Skeletal muscle satellite cell (primary cell): ENCODE measurements at regions not wholly inside any gene's neighbourhood (a gene's known extent, or its start where the extent isn't known, plus 50 kb on each side); places are given as distances from the start of the nearest gene placed in this dataset.
"Not testable (repeated sequence)": the region's sequence is repeated elsewhere in the genome, so short reads cannot be mapped to it uniquely, and the experiment has no call there.

ENCODE experiments used
- H3K27me3 ChIP-seq: 2 replicates; pipeline ENCODE4 v1.7.0; 2013; ENCODE audit warnings: low read length; ENCODE audit not compliant: control insufficient read depth, insufficient read depth
- H3K36me3 ChIP-seq: 2 replicates; pipeline ENCODE4 v1.7.0; 2013; ENCODE audit warnings: mild to moderate bottlenecking, control low read depth, low read length; ENCODE audit not compliant: insufficient read depth
- H3K4me1 ChIP-seq: 2 replicates; pipeline ENCODE4 v1.7.0; 2013; ENCODE audit warnings: low read length; ENCODE audit not compliant: control insufficient read depth, insufficient read depth
- H3K4me2 ChIP-seq: 2 replicates; pipeline ENCODE4 v1.7.0; 2013; ENCODE audit warnings: mild to moderate bottlenecking, low read length
- H3K4me3 ChIP-seq: 2 replicates; pipeline ENCODE4 v1.7.0; 2013; ENCODE audit warnings: low read length
- H3K9ac ChIP-seq: 2 replicates; pipeline ENCODE4 v1.7.0; 2013; ENCODE audit warnings: mild to moderate bottlenecking, low read depth, low read length, moderate library complexity
- H3K9me3 ChIP-seq: replicated peaks from 2 replicates; pipeline ENCODE4 v1.7.0; 2013; ENCODE audit warnings: mild to moderate bottlenecking, control low read depth, low read length

DNA sequence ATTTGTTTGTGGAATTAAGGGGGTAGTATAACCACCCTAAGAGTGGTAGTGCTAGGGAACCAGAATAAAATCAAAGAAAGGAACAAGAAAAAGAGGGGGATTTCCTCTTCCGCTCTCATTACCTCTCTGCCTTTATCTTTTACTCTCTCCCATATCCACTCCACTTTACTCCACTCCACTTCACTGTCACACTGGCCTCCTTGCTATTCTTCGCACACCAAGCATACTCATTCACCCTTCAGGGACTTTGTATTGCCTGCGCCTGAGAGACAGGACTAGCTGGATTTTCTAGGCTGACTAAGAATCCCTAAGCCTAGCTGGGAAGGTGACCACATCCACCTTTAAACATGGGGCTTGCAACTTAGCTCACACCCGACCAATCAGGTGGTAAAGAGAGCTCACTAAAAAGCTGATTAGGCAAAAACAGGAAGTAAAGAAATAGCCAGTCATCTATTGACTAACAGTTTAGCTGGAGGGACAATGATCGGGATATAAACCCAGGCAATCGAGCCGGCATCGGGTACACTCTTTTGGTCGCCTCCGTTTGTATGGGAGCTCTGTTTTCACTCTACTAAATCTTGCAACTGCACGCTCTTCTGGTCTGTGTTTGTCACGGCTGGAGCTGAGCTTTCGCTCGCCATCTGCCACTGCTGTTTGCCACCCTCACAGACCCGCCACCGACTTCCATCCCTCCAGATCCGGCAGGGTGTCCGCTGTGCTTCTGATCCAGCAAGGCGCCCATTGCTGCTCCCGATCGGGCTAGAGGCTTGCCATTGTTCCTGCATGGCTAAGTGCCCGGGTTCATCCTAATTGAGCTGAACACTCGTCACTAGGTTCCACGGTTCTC lies 121.8 kb downstream of the FAM170A start:
- H3K36me3 ChIP-seq: no peaks in the 10 kb centered on the region
- no peak overlapping the region for H3K4me3 ChIP-seq
- no peaks in the 10 kb centered on the region for H3K27me3 ChIP-seq
- H3K4me2 ChIP-seq: no peak overlapping the region
- H3K9ac ChIP-seq: no peak overlapping the region
- H3K9me3 ChIP-seq: no peaks in the 10 kb centered on the region
- no peaks in the 10 kb centered on the region for H3K4me1 ChIP-seq

DNA sequence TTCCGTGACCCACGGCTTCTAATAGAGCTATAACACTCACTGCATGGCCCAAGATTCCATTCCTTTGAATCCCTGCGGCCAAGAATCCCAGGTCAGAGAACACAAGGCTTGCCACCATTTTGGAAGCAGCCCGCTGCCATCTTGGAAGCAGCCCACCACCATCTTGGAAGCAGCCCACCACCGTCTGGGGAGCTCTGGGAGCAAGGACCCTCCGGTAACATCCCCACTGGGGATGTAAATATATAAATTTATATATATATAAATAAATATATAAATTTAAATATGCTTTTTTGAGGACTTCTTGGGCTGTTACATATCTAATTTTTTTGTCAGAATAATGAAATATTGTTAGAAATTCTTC lies 122.4 kb downstream of the FAM170A start:
- no peaks in the 10 kb centered on the region for H3K9me3 ChIP-seq
- no peaks in the 10 kb centered on the region for H3K4me1 ChIP-seq
- H3K4me2 ChIP-seq: no peak overlapping the region
- no peak overlapping the region for H3K4me3 ChIP-seq
- no peaks in the 10 kb centered on the region for H3K27me3 ChIP-seq
- no peak overlapping the region for H3K9ac ChIP-seq
- H3K36me3 ChIP-seq: no peaks in the 10 kb centered on the region

DNA sequence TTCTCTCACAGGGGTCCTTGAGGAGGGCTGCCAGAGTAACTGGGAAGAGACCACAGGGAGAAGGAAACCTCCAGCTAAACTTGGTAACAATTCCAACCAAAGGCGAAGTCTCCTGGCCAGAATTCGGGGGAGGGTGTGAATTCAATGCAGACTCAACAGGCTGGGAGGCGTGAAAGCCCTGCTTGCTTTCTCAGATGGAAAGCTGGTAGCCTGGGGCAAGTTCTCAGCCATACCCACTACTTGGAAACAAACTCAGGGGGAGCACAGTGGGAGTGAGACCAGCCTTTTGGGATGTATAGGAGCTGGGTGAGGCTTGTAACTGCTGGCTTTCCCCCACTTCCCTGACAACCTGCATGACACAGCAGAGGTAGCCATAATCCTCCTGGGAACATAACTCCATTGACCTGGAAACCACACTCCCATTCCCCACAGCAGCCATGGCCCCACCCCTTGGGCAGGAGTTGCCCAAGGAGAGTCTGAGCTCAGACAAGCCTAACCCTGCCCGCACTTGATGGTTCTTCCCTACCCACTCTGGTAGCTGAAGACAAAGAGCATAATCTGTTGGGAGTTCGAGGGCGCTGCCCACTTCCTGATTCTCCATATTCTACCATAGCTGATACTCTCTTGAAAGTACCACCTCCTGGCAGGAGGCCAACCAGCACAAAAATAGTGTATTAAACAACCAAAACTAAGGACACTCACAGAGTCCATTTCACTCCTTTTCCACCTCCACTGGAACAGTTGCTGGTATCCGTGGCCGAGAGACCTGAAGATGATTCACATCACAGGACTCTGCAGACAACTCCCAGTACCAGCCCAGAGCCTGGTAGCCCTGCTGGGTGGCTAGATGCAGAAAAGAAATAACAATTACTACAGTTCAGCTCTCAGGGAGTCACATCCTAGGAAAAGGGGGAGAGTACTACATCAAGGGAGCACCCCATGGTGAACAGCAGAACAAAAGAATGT lies 123.8 kb downstream of the FAM170A start:
- no peaks in the 10 kb centered on the region for H3K4me1 ChIP-seq
- H3K4me3 ChIP-seq: no peak overlapping the region
- no peak overlapping the region for H3K4me2 ChIP-seq
- H3K36me3 ChIP-seq: no peaks in the 10 kb centered on the region
- H3K27me3 ChIP-seq: no peaks in the 10 kb centered on the region
- H3K9me3 ChIP-seq: no peaks in the 10 kb centered on the region
- no peak overlapping the region for H3K9ac ChIP-seq

DNA sequence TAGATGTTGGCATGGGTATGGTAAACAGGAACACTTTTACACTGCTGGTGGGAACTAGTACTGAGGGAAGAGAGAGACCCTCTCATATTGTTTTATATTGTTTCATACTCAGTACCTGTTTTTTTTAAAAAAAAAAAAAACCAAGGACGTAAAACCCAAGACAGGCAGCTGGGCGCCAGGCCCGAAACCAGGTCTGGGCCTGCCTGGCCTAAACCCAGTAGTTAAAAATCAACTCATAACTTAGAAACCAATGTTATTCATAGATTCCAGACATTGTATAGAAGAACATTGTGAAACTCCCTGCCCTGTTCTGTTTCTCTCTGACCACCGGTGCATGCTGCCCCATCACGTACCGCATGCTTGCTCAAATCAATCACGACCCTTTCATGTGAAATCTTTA lies 125.5 kb downstream of the FAM170A start:
- not testable (repeated sequence) for H3K36me3 ChIP-seq, H3K4me3 ChIP-seq, H3K9me3 ChIP-seq, H3K27me3 ChIP-seq, H3K4me2 ChIP-seq, H3K4me1 ChIP-seq, H3K9ac ChIP-seq

DNA sequence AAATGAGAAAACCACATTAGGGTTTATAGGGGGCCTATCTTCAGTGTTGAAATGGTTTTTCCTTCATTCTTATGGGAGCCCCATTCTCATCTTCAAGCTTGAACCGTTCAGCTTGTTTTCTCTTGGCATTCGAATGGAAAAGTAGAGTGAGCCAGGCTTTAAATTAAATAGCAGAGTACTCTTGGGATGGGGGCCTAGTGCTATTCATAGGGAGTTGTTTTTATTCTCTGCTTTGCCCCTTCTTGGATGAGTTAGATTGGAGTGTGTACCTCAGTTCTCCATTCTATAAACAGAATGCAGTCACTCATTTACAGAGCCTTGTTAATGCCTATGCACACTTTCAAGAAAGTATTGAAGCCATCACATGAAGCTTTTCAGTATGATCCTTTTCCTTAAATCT lies 127.9 kb downstream of the FAM170A start:
- Histone ChIP-seq H3K27me3 (no peaks in the 10 kb centered on the region), H3K4me1 (no peaks in the 10 kb centered on the region), H3K36me3 (no peaks in the 10 kb centered on the region), H3K4me3 (no peak overlapping the region), H3K9me3 (no peaks in the 10 kb centered on the region), H3K4me2 (no peak overlapping the region), H3K9ac (no peak overlapping the region)

DNA sequence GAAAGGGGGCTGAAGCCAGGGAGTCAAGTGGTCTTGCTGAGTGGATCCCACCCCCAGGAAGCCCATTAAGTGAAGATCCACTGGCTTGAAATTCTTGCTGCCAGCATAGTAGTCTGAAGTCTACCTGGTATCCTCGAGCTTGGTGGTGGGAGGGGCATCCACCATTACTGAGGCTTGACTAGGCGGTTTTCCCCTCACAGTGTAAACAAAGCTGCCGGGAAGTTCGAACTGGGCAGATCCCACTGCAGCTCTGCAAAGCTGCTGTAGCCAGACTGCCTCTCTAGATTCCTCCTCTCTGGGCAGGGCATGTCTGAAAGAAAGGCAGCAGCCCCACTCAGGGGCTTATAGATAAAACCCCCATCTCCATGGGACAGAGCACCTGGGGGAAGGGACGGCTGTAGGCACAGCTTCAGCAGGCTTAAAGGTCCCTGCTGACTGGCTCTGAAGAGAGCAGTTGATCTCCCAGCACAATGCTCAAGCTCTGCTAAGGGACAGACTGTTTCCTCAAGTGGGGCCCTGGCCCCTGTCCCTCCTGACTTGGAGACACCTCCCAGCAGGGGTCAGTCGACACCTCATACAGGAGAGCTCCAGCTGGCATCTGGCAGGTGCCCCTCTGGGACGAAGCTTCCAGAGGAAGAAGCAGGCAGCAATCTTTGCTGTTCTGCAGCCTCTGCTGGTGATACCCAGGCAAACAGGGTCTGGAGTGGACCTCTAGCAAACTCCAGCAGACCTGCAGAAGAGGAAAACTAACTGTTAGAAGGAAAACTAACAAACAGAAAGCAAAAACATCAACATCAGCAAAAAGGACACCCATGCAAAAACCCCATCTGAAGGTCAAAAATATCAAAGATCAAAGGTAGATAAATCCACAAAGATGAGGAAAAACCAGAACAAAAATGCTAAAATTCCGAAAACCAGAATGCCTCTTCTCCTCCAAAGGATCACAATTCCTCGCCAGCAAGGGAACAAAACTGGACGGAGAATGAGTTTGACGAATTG lies 140.6 kb downstream of the FAM170A start:
- H3K4me2 ChIP-seq, H3K9me3 ChIP-seq, H3K36me3 ChIP-seq, H3K4me3 ChIP-seq, H3K9ac ChIP-seq, H3K27me3 ChIP-seq, H3K4me1 ChIP-seq: not testable (repeated sequence)

DNA sequence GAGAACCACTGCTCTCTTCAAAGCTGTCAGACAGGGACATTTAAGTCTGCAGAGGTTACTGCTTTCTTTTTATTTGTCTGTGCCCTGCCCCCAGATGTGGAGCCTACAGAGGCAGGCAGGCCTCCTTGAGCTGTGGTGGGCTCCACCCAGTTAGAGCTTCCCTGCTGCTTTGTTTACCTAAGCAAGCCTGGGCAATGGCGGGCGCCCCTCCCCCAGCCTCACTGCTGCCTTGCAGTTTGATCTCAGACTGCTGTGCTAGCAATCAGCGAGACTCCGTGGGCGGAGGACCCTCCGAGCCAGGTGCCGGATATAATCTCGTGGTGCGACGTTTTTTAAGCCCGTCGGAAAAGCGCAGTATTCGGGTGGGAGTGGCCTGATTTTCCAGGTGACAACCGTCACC lies 150.8 kb downstream of the FAM170A start:
- H3K4me2 ChIP-seq, H3K9me3 ChIP-seq, H3K36me3 ChIP-seq, H3K4me3 ChIP-seq, H3K9ac ChIP-seq, H3K27me3 ChIP-seq, H3K4me1 ChIP-seq: not testable (repeated sequence)

DNA sequence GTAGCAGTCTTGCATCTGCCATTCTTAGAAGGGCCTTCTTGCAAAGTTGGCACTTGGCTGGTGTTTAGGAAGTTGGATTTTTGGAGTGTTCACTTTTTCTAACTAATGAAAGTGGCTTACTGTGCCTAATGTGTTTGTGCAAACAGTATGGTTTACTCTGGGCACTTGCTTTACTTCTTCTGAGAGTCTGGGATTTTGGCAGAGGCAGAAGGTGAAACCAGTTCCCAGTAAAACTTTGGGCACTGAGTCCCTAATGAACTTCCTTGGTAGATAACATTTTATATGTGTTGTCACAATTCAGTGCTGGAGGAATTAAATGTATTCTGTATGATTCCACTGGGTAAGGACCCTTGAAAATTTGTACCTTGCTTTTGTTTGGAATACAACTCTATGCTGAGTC lies 155.7 kb downstream of the FAM170A start:
- no peak overlapping the region for H3K4me3 ChIP-seq

DNA sequence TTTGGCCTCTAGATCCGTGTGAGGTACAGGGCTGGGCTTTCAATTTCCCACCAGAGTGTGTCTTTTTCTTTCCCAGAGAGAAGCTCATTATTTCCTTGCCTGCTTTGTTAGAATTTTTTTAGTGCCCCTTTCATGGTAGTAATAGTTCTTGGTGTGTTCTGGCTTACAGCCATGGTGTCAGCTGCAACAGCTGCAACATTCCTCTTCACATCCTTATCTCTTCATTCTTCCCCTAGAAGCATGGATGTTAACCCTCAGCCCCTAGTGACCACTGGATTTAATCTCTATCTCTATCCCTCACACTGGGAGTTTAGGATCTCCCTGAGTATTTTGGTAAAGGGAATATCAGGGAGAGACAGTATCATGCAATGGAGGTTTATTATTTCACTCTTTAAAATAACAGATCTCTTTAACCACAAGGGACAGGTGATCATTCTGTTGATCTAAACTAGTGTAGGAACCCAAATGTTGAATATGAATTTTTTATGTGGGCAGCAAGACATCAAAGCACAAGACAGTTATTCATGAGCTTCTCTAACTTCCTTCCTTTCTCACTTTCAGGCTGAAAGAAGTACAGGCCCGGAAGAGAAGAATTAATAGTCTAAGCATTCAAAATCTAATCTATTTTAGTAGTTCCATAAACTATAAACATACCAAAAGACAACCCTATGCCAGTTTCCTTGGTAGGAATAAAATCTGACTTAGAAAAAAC lies 160.2 kb downstream of the FAM170A start:
- H3K36me3 ChIP-seq: no peaks in the 10 kb centered on the region
- H3K4me3 ChIP-seq: no peak overlapping the region
- no peak overlapping the region for H3K4me2 ChIP-seq
- H3K27me3 ChIP-seq: no peaks in the 10 kb centered on the region
- H3K4me1 ChIP-seq: no peaks in the 10 kb centered on the region
- no peaks in the 10 kb centered on the region for H3K9me3 ChIP-seq
- H3K9ac ChIP-seq: no peak overlapping the region

More for the DNA sequence above, 155.7 kb downstream of the FAM170A start:
- Histone ChIP-seq H3K4me2 (no peak overlapping the region), H3K9ac (no peak overlapping the region), H3K4me1 (no peaks in the 10 kb centered on the region), H3K36me3 (no peaks in the 10 kb centered on the region), H3K9me3 (no peaks in the 10 kb centered on the region), H3K27me3 (no peaks in the 10 kb centered on the region)

DNA sequence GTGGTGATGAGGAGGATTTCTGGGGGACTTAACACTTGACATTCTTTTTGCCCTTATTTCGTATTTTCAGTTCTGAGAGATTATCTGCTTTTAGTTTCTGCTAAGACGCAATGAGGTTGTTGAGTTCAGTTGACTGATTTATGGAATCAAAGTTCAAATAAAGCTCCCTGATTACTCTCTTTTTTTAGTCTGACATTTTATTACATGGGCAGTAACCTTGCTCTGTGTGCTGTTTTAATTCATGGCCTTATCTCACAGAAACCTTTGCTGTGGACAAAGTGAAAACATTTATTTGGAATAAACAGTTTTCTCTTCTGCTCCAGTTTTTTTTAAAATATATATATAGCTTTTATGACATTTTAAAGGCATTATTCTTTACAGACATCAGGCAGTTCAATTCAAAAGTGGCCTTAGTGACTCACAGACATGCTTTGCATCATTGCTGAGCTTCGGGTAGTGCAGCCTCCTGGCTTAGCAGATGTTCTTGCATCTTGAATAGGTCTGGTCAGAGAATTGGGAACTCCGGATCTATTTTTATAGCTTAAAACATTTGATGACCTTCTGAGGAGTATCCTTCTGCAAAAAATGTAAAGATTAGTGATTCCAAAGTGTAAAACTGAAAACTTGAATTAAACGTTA lies 162.9 kb downstream of the FAM170A start:
- Histone ChIP-seq H3K4me2 (no peak overlapping the region), H3K4me1 (no peaks in the 10 kb centered on the region), H3K4me3 (no peak overlapping the region), H3K9me3 (no peaks in the 10 kb centered on the region), H3K27me3 (no peaks in the 10 kb centered on the region), H3K36me3 (no peaks in the 10 kb centered on the region), H3K9ac (no peak overlapping the region)
